GM12878 (cell line): ENCODE measurements at regions not wholly inside any gene's neighbourhood (a gene's known extent, or its start where the extent isn't known, plus 50 kb on each side); places are given as distances from the start of the nearest gene placed in this dataset.

Source experiments
- ETV6 ChIP-seq, 2 experiments: fragments of 450-650 bp in 1 of 2; IDR thresholded peaks in 1 of 2; conservative IDR thresholded peaks in 1 of 2; 2 replicates each; pipeline ENCODE4 v1.6.1; 2014; ENCODE audit warnings: antibody characterized with exemption in 1 of 2, borderline replicate concordance in 1 of 2, low read depth in 1 of 2, mild to moderate bottlenecking in 1 of 2, moderate library complexity in 1 of 2
- EZH2 ChIP-seq: IDR thresholded peaks from 2 replicates; pipeline ENCODE4 v1.6.1; 2012; ENCODE audit warnings: low read depth, mild to moderate bottlenecking, control low read depth, inconsistent platforms, low read length, borderline replicate concordance; ENCODE audit not compliant: control insufficient read depth
- FOXM1 ChIP-seq: IDR thresholded peaks from 2 replicates; pipeline ENCODE4 v1.6.1; 2012; ENCODE audit warnings: low read depth, mild to moderate bottlenecking, inconsistent platforms, low read length, moderate library complexity
- HDAC2 ChIP-seq: fragments of 200-600 bp; sonication (generic); IDR thresholded peaks from 2 replicates; pipeline ENCODE4 v1.6.1; 2017
- NBN ChIP-seq: fragments of 450-650 bp; IDR thresholded peaks from 2 replicates; pipeline ENCODE4 v1.6.1; 2016
- PML ChIP-seq: IDR thresholded peaks from 2 replicates; pipeline ENCODE4 v1.6.1; 2012; ENCODE audit warnings: low read length, inconsistent platforms
- TF ChIP-seq, protein P1 (sequence below), 3 experiments: IDR thresholded peaks in 2 of 3; conservative IDR thresholded peaks in 1 of 3; 2 replicates each; pipeline ENCODE4 v1.5.1; 2011; ENCODE audit warnings: low read depth in 3 of 3, low read length in 3 of 3, mild to moderate bottlenecking in 3 of 3, control low read depth in 2 of 3, moderate library complexity in 2 of 3, inconsistent platforms in 1 of 3, mixed read lengths in 1 of 3; ENCODE audit not compliant: control insufficient read depth in 2 of 3, insufficient read depth in 1 of 3; ENCODE audit errors: extremely low read depth in 1 of 3

- TF ChIP-seq HDAC2 (no peak), PML (no peak), FOXM1 (no peak), EZH2 (no peak), NBN (no peak), ETV6 (conservative IDR thresholded peaks at IDR 0.05 in 1 of 2, IDR thresholded peaks at IDR 0.05 in 1 of 2; ENCODE audit: borderline replicate concordance in 1 of 2, low read depth in 1 of 2) (no peak)
- TF ChIP-seq, protein P1, sequence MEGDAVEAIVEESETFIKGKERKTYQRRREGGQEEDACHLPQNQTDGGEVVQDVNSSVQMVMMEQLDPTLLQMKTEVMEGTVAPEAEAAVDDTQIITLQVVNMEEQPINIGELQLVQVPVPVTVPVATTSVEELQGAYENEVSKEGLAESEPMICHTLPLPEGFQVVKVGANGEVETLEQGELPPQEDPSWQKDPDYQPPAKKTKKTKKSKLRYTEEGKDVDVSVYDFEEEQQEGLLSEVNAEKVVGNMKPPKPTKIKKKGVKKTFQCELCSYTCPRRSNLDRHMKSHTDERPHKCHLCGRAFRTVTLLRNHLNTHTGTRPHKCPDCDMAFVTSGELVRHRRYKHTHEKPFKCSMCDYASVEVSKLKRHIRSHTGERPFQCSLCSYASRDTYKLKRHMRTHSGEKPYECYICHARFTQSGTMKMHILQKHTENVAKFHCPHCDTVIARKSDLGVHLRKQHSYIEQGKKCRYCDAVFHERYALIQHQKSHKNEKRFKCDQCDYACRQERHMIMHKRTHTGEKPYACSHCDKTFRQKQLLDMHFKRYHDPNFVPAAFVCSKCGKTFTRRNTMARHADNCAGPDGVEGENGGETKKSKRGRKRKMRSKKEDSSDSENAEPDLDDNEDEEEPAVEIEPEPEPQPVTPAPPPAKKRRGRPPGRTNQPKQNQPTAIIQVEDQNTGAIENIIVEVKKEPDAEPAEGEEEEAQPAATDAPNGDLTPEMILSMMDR (IDR thresholded peaks at IDR 0.05 in 2 of 3, conservative IDR thresholded peaks at IDR 0.05 in 1 of 3; ENCODE audit: control insufficient read depth in 2 of 3, extremely low read depth in 1 of 3, insufficient read depth in 1 of 3, low read depth in 3 of 3, low read length in 3 of 3), result no peak
Measured at GRCh38 chr2:145277922-145278321, 758.0 kb upstream of the ZEB2 start.
